HG03439 (cell line): ENCODE measurements at regions not wholly inside any gene's neighbourhood (a gene's known extent, or its start where the extent isn't known, plus 50 kb on each side); places are given as distances from the start of the nearest gene placed in this dataset.

Source experiments
- ATAC-seq: cut with Tn5 transposase; IDR thresholded peaks from one replicate; pipeline ENCODE4 v1.9.1; 2021; ENCODE audit warnings: mild to moderate bottlenecking, moderate library complexity; ENCODE audit not compliant: unreplicated experiment

DNA sequence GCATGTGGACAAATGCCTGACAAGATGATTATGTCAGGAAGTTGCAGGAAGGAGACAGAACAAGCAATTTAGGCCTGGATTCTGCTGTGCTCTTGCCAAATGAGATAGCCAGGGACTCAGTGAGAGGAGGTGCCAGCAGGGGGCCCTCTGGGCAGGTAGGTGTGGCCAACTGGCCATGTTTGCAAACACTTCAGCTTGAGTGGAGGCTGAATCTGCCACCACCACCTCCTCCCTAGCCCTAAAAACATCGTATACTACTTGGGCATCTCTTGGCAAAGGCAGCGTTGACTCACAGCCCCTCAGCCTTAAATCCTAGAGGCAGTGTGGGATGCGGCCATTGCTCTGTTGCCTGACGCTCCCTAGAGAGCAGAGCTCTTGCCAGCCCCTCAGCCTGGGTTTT, 95.1 kb upstream of the PLET1 start:
- no peak for ATAC-seq

DNA sequence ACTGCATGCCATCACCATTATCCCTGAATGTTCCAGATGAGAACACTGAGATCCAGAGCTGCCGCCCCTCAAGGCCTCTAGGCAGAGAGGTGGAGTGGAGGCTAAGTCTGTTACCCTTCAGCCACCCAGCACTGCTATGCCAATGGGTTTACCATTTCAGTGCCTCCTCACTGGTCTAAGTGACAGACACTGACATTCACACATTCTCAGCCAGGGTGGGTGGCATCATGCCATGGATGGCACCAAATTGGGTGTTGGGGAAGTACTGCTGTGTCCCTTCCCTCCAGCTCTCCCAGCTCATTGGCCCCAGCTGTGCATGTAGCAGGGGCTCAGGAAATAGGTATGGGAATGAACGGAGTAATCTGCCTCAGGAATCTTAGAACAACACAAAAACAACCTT, 96.8 kb upstream of the PLET1 start:
- no peak for ATAC-seq

DNA sequence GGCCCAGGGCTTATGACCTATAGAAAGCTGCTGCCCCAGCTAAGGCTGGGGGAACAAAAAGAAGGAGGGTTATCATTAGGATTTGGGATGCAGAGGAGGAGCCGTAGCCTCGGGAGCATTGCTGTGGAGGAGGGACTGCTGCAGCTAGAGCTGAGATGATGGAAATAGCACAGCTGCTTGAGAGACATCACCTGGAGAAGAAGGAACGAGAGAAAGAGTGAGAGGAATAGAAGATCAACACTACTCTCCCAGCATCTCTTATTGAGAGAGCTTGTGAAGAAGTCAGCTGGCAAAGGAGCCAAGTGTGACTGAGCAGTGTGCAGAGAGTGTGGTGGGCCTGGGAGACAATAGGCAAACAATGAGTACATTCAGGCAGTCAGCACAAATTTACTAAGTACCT, 100.7 kb upstream of the PLET1 start:
- ATAC-seq, result no peak

DNA sequence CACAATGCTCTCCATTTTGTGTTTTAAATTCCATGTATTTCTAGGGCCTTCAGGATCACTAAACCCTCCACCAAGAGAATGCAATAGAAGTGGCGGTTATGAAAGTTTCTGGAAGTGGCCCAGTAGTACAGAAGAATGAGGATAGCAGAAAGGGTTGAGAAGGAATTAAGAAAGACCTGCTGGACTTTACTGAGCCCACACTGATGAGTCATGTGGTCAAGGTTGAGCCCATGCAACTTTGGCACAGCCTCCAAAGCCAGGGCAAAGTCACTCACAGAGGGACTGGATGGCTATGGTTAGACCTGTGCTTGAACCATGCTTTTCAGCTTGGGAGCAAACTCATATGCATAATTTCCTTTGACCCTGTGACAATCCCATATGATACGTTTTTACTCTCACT, 102.9 kb upstream of the PLET1 start:
- no peak for ATAC-seq

DNA sequence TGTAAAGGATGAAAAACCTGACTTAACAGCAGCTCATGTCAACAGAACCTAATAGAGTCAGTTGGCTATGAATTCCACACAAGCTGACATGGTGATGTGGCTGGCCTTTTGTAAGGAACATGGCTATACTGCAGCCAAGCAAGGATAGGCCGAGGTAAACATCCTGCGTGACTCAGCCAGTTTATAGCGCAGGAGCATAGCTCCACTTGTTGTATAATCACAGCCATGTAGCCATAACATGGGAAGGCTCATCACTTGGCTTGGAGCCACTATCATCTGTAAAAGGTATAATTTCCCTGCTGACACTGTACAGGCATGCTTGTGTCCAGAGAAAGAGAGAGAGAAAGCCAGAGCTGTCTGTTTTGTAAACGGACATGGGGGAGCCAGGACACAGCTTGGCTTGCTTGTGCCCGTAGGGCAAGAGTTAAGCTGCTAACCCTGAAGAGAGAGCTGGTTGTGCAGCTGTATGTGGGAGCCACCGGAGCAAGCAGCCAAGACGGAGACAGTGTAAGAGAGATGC, 104.4 kb upstream of the PLET1 start:
- ATAC-seq, result no peak

DNA sequence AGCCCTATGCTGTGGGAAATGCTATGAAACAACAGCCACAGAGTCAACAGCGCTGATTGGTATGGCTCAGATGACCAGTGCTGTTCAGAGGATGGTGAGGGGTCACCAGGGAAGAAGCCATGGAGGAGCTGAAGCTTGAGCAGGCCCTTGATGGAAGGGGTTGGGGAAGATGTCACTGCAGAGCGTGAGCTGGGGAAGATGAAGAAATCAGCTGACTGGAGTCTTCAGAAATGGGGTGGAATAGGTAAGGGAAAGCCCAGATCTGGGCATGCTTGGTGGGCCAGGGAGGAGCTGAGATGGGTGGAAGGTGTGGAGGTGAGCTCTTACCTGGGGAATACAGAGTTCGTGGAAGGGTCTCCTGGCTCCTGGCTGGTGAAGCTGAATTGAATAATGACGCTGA, 105.4 kb upstream of the PLET1 start:
- ATAC-seq, result no peak

DNA sequence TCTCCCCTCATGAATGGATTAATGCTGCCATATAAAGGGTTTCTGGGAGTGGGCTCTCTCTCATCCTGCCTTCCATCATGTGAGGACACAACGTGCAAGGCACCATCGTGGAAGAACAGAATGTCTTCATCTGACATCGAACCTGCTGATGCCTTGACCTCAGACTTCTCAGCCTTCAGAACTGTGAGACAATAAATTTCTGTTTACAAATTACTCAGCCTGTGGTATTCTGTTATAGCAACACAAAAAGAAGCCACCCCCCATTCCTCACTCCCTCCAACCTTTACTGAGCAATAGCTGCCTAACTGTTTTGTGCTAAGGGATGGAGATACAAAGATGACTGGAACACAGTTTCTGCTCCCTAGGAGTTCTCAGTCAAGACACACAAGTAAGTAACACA, 106.1 kb upstream of the PLET1 start:
- ATAC-seq, result no peak

DNA sequence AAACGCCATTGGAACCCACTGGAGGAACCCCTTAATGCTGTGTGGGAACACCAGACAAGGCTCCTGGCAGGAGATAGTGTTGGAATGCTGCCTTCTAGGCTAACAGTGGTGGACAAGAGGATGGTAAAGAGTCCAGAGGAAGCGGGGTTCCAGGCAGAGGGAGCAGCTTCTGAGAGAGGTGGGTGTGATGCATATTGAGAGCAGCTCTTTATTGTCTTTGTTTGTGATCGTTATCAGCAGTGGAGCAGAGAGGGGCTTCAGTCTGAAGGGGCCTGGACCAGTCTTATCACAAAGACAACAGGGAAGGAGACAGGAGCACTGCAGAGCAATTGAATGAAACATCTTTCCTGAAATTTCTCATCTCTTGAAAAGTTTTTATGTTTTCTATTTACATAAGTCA, 106.8 kb upstream of the PLET1 start:
- ATAC-seq, result no peak

DNA sequence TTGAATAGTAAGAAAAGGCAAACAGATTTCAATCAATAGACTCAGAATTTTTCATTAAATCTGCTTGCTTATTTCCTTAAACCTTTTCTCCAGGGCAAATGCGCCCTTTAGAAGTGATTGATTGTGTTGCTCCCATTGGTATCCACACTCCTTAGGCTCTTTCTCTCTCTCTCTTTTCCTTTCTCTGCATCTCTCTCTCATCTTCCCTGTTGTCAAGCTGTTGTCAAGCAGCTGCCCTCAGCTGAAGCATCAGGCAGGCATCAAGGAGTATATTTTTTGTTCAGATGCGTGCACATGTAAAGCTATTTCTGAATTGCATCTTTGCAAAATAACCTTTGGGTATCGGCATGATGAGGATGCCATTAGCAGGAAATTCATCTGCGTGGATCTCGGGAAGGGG, 107.2 kb upstream of the PLET1 start:
- ATAC-seq, result no peak

DNA sequence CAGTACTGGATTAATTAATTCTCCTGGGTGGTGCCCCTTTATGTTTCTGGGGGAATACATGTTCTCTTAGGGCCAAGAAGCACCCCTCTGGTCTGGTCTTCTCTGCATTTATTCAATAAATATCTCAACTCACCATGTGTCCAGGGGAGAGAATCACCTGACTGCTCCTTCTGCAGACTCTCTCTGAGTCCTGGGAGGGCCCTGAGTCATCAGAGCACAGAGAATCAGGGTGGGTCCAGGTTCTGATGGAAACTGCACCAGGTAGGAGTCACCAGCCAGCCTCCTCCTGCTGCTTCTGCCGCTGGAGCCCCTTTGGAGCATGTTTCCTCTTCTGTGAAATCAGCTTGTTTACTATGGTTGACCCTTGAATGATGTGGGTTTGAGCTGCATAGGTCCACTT, 107.7 kb upstream of the PLET1 start:
- no peak for ATAC-seq

DNA sequence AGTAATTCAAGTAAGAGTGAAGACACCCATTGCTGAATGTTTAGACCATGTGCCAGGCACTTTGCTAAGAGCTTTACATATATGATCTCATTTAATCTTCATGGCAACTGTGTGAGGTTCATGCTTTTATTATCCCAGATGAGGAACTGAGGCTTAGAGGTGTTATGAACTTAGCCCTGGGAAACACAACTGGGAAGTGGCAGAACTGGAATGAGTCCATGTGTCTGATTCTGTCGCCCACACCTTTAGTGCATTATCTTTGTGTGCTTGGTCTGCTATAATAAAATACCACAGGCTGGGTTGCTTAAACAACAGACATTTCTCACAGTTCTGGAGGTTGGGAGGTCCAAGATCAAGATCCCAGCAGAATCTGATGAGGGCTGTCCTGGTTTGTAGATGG, 108.7 kb upstream of the PLET1 start:
- no peak for ATAC-seq

DNA sequence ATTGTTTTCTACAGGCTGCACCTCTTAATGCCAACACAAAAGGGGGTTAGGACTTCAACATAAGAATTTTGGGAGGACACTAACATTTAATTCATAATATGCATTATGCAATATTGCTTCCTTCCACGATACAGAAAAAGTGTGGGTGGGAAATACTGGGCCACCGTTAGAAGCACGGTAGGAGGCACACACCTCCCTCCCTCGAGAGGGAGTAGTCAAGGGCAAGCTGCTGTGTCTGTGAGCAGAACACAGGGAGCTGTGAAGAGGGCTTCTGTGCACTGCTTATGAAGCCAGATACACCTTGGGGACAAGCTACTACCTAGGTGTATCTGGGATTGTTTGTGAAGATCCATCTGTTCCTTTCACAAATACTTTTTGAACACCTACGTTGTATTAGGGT, 109.3 kb upstream of the PLET1 start:
- ATAC-seq, result no peak

DNA sequence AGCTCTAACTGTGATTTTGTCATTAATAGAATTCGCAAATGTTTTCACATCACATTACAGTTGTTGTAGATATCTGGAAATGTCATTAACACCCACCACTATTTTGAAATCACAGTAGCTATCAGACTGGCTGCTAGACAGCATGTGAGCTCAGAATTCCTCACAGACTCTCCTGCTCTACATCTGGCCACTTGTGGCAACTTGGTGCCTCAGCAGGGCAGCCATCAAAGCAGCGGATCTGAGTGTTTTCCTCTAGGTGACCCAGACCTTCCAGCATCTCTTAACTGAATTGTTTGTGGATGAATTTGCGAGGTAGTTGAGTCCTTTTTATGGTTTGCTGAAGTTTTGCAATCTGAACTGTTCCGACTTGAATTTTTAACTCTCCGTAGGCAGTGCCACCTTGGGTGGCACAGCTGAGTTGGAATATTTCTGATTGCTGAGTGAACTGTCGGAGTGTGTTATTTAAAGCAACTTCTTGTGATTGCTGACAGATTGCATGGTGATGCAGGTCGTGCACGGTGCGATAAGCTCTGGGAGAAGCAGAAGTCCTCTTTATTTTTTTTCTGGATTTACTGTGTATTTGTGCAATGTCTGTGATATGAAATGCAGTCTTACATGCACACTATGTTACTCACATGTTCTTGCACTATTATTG, 114.0 kb upstream of the PLET1 start:
- ATAC-seq, result no peak

DNA sequence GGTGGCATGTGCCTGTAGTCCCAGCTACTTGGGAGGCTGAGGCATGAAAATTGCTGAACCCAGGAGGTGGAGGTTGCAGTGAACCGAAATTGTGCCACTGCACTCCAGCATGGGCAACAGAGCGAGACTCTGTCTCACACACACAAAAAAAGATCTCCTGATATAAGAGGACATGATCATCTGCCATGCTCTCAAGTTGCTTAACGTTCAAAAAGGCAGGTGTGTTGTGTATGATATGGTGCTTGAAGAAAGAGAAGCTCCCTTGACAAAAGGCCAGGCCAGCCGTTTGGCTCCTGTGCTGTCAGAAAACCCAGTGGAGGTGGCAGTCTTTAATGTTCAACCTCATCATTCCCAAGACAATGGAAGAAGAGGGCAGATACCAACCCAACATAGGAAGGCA, 117.3 kb upstream of the PLET1 start:
- no peak for ATAC-seq

DNA sequence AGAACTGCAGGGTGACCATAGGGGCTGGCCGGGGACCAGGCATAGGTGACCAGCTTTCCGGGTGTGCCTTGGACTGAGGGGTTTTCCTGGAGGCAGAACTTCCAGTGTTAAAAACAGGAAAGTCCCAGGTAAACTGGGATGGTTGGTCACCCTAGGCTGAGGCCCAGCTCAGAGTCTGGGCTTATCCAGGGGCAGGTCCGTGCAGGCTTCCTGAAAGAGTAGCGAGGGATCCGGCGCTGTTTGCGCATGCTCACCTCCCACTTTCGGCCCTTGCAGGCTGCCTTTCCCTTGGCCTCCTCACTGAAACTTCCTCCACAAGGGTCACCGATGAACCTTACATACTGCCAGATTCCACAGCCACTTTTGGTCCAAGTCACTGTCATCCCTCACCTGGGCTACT, 119.8 kb upstream of the PLET1 start:
- no peak for ATAC-seq

DNA sequence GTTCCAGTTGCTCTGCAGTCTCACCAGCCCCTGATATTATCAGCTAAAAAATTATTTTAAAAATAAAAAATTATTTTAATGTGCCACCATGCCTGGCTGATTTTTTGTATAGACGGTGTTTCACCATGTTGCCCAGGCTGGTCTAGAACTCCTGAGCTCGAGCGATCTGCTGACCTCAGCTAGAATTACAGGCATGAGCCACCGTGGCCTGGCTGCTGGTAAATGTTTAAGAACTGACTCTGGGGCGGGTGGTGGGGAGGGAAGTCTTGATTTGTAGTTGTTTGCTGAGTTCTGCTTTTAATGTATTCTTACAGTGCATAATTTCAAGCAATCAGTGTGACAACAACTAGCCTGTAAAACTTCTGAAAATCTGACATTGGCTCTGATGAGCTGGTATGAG, 120.9 kb upstream of the PLET1 start:
- no peak for ATAC-seq

DNA sequence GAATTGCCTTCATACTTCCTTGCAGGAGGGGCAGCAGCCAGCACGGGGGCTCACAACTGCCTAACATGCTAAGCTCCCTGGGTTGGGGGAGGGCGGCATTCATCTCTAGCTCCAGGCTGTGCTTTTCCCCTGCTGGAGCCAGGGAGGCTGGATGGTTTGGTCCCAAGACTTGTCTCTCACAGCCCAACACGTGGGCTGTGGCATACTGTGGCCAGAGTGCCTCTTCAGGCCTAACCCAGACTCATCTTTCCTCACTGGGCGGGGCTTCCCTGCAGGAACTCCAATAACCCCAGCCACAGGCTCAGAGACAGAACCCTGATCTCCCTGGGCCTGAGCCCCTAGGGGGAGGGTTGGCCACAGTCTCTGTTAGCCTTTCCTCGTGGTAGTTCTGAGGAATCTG, 121.9 kb upstream of the PLET1 start:
- ATAC-seq, result no peak

DNA sequence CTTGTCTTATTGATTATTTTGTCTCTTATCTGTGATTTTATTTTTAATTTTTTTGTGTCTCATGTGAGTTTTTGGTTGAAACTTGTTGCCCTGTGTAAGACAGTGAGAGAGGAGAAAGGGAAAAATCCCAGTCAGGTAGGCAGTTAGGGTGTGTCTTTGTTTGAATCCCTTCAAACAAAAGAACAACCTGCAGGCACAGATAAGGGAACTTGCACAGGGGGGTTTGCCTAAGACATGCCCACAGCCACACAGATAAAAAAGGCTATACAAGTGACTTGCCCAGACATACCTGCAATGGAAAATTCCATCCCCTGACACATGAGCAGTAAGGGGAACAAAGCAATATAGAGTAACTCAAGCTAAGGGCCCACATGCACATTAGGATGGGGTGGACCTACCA, 127.8 kb upstream of the PLET1 start:
- ATAC-seq, result no peak

DNA sequence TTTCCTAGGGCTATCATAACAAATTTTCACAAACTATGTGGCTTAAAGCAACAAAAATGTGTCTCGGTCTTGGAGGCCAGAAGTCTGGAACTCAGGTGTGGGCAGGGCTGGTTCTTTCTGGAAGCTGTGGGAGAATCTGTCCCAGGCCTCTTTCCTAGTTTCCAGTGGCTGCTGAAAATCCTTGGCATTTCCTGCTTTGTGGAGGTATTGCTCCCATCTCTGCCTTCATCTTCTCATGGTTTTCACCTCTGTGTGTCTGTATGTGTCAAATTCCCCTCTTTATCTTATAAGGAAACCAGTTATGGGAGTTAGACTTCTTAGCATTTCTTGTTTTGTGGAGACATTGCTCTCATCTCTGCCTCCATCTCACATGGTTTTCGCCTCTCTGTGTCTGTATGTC, 130.4 kb upstream of the PLET1 start:
- no peak for ATAC-seq

DNA sequence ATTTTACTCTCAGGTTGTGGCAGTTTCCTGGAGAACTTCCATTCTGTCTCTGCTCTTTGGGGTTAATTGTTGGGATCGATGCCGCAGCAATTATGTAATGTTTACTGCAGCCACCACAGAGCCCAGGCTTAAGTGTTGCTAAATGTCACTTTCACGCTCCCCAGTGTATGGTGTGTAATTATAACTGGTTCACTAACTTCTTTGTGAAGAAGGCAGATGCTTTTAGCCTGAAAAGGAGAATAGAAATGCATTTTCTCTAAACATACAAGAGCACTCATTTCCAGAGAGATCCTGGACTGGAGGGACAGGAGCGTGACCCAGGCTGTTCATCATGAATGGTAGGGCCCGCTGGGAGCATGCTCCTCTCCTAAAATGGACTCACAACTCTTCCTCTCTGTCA, 132.2 kb upstream of the PLET1 start:
- ATAC-seq, result no peak

DNA sequence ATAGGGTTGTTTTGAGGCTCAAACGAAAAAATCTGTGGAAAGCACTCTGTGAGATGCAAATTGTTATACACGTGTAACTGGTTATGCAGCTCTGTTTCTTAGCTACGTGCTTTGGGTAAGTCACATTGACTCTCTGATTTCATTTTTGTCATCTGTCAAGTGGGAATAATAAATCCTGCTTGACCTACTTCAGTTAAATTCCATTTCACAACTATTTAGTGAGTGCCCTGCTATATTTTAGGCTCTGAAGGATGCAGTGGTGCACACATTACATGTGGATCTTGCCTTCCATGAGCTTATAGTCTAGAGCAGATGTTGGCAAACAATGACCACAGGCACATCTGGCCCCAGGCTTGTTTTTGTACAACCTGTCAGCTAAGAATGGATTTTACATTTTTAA, 133.6 kb upstream of the PLET1 start:
- ATAC-seq, result no peak

DNA sequence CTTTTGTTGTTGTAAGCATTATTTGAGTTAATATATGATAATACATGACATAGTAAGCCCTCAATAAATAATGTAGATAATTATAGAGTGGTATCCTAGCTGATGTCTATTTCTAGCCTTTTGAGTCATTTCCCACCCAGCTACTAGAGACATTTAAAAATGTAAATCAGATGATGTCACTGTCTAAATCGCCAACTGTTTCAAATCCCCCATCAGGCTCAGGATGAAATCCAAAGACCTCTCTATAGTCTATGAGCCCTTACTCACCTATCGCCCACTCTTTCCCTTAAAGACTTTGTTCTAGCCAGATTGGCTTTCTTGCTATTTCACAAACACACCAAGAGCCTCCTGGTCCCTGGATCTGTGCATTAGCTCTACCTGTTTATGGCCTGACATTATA, 135.4 kb upstream of the PLET1 start:
- ATAC-seq, result no peak

DNA sequence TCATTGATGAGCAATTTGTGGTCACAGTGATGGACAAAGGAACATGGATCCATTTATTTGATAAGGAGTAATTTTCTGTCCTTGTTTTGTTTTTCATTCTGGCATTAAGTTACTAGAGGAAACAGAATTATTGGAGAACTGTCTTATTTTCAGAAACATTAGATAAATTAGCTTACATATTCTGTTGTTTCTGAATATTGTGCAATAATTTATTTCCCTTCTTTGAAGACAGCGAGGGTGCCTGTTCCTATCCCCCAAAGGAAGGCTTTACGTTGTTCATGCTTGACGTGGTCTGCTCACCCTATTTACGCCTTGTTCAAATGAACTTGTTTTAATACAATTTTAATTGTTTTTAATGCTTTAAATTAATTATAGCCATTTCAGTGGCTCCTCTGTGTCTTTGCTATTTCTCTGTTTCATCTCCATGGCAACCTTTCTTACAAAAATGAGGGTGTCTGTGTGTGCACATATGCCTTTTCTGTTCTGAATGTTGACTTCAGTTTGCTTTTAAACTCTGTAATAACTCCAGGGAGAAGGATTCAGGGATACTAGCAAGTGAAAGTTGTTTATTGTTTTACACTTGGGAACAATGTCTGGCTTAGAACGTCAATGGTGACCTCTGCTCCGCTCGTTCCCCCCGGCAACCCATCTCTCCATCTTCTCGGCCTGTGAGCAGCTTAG, 138.3 kb upstream of the PLET1 start:
- ATAC-seq, result no peak
